Thoracic aorta (tissue), 2 donors: ENCODE measurements at regions not wholly inside any gene's neighbourhood (a gene's known extent, or its start where the extent isn't known, plus 50 kb on each side); places are given as distances from the start of the nearest gene placed in this dataset.

Experiments
- ATAC-seq: fragments of 150-250 bp; one replicate; pipeline ENCODE4 v1.8.0; 2017; ENCODE audit warnings: low read depth; ENCODE audit not compliant: insufficient number of reproducible peaks, low FRiP score
- DNase-seq: peaks from one replicate; pipeline ENCODE4 v3.0.0-alpha.2; 2020; ENCODE audit warnings: low spot score
- H3K27ac ChIP-seq, 2 donors: fragments of 200-600 bp; sonication (generic); 1 replicate in 1 of 2; 2 replicates in 1 of 2; pipeline ENCODE4 v1.5.1; 2016; ENCODE audit warnings: mild to moderate bottlenecking in 2 of 2, moderate library complexity in 2 of 2
- H3K27me3 ChIP-seq: fragments of 200-600 bp; sonication (generic); replicated peaks from 2 replicates; pipeline ENCODE4 v1.6.0; 2016; ENCODE audit warnings: mild to moderate bottlenecking; ENCODE audit not compliant: insufficient read depth
- H3K36me3 ChIP-seq: fragments of 200-600 bp; sonication (generic); one replicate; pipeline ENCODE4 v1.5.1; 2016
- H3K4me1 ChIP-seq, 2 donors: fragments of 200-600 bp; sonication (generic); 1 replicate in 1 of 2; 2 replicates in 1 of 2; pipeline versions ENCODE4 v1.5.1 to v1.6.0; 2016; ENCODE audit warnings: low read depth in 2 of 2, mild to moderate bottlenecking in 1 of 2; ENCODE audit not compliant: control insufficient read depth in 1 of 2
- H3K4me3 ChIP-seq: fragments of 200-600 bp; sonication (generic); 2 replicates; pipeline ENCODE4 v1.5.1; 2016; ENCODE audit warnings: mild to moderate bottlenecking
- H3K9me3 ChIP-seq: fragments of 200-600 bp; sonication (generic); 2 replicates; pipeline ENCODE4 v1.5.1; 2016
- TF ChIP-seq, protein P1 (sequence below): fragments of 200-600 bp; sonication (generic); IDR thresholded peaks from one replicate; pipeline ENCODE4 v1.5.1; 2019; ENCODE audit warnings: antibody characterized with exemption

GRCh38 chr9:117825609-117826347 lies 121.6 kb downstream of the TLR4 start:
- Histone ChIP-seq H3K27me3 (no peaks in the 10 kb centered on the region), H3K4me3 (no peak overlapping the region), H3K27ac (no peak overlapping the region), H3K4me1 (no peaks in the 10 kb centered on the region), H3K36me3 (no peaks in the 10 kb centered on the region), H3K9me3 (no peaks in the 10 kb centered on the region)
- ATAC-seq (no peak), DNase-seq (no peak)
- TF ChIP-seq, protein P1, sequence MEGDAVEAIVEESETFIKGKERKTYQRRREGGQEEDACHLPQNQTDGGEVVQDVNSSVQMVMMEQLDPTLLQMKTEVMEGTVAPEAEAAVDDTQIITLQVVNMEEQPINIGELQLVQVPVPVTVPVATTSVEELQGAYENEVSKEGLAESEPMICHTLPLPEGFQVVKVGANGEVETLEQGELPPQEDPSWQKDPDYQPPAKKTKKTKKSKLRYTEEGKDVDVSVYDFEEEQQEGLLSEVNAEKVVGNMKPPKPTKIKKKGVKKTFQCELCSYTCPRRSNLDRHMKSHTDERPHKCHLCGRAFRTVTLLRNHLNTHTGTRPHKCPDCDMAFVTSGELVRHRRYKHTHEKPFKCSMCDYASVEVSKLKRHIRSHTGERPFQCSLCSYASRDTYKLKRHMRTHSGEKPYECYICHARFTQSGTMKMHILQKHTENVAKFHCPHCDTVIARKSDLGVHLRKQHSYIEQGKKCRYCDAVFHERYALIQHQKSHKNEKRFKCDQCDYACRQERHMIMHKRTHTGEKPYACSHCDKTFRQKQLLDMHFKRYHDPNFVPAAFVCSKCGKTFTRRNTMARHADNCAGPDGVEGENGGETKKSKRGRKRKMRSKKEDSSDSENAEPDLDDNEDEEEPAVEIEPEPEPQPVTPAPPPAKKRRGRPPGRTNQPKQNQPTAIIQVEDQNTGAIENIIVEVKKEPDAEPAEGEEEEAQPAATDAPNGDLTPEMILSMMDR = no peak

DNA sequence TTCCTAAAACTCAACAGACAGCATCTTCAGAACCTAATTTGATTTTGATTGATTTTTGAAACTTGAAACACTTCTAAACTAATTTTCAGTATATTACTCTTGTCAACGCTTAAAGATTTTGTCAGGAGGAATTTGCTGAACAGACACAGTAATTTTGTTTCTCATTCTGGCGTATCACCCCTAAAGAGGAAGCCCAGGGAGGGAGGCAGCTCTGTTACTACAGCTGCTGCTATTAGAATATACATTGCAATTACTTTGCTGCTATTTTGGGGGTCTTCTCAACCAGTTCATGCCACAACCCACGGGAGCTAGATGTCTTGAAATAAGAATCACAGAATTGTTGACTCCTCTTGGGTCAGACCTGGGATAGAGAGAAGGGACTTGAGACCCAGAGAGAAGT lies 122.6 kb downstream of the TLR4 start:
- no peak for ATAC-seq
- Histone ChIP-seq H3K4me1 (no peaks in the 10 kb centered on the region), H3K36me3 (no peaks in the 10 kb centered on the region), H3K27ac (no peak overlapping the region), H3K9me3 (no peaks in the 10 kb centered on the region), H3K27me3 (no peaks in the 10 kb centered on the region), H3K4me3 (no peak overlapping the region)
- DNase-seq = no peak
- TF ChIP-seq, protein P1 = no peak

DNA sequence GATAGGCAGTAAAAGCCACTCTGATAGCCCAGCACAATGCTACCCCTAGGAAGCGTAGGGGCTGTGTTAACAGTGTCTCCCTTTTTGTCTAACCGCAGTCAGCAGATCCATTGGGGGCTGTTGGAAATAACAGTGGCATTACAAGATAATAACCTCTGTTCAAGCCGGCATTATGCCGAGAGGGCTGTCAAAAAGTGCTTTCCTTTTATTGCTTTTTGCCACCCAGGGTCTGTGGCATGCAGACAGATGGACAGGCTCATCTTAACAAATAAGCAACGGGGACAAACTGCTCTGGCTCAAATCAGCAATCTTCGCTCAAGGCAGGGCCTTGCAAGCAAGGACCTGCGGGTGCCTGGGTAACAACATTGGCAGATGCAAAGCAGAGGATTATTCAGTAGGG lies 123.3 kb downstream of the TLR4 start:
- no peaks in the 10 kb centered on the region for H3K9me3 ChIP-seq
- no peaks in the 10 kb centered on the region for H3K36me3 ChIP-seq
- no peaks in the 10 kb centered on the region for H3K4me1 ChIP-seq
- H3K27ac ChIP-seq = no peak overlapping the region
- no peak for DNase-seq
- TF ChIP-seq, protein P1 = no peak
- no peak overlapping the region for H3K4me3 ChIP-seq
- H3K27me3 ChIP-seq = no peaks in the 10 kb centered on the region
- ATAC-seq = no peak

DNA sequence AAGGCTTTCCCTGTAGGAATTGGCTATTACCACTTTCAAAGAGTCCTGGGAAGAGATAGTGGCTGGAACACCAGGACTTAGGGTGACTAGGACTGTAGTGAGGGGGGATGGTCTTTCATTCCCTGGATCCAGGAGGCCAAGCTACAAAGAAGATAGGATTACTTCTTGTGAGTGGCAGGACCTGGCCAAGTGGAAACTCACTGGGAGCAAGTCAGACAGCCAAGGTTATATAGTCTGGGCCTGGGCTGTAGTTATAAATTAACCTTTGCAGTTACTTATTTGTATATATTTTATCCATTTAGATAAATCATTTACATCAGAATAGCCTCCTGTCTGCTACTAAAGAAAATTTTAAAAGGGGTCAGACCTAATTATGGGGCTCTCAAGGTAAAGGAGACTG lies 124.3 kb downstream of the TLR4 start:
- TF ChIP-seq, protein P1 = no peak
- DNase-seq (no peak), ATAC-seq (no peak)
- Histone ChIP-seq H3K9me3 (no peaks in the 10 kb centered on the region), H3K4me3 (no peak overlapping the region), H3K4me1 (no peaks in the 10 kb centered on the region), H3K27ac (no peak overlapping the region), H3K36me3 (no peaks in the 10 kb centered on the region), H3K27me3 (no peaks in the 10 kb centered on the region)

- no peaks in the 10 kb centered on the region for H3K27me3 ChIP-seq
- ATAC-seq = no peak
- TF ChIP-seq, protein P1 = no peak
- no peak overlapping the region for H3K27ac ChIP-seq
- no peak for DNase-seq
- no peak overlapping the region for H3K4me3 ChIP-seq
- H3K4me1 ChIP-seq = no peaks in the 10 kb centered on the region
- no peaks in the 10 kb centered on the region for H3K9me3 ChIP-seq
- no peaks in the 10 kb centered on the region for H3K36me3 ChIP-seq
These were observed 131.6 kb downstream of the TLR4 start for GRCh38 chr9:117835798-117836197.
